ENCODE measurements at regions not wholly inside any gene's neighbourhood (a gene's known extent, or its start where the extent isn't known, plus 50 kb on each side); places are given as distances from the start of the nearest gene placed in this dataset.

DNA sequence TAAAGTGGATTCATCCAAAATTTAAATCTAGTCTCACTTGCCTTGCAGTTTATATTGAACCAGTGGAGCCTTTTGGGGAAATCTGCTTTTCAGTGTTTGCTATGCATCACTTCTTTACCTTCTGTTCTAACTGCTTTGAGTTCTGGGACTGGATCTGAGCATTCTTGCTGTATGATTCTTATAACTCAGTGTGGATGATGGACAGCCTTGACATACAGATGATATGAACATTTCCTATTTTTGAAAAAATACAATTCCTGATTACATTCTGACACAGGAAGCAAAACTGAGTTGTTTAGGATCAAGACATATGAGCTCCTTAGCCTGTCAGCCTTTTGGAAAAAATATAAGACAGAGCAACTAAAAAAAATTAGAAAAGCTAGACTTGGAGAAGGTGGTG is 115.2 kb downstream of the DISP1 start:
- TF ChIP-seq, protein P1, sequence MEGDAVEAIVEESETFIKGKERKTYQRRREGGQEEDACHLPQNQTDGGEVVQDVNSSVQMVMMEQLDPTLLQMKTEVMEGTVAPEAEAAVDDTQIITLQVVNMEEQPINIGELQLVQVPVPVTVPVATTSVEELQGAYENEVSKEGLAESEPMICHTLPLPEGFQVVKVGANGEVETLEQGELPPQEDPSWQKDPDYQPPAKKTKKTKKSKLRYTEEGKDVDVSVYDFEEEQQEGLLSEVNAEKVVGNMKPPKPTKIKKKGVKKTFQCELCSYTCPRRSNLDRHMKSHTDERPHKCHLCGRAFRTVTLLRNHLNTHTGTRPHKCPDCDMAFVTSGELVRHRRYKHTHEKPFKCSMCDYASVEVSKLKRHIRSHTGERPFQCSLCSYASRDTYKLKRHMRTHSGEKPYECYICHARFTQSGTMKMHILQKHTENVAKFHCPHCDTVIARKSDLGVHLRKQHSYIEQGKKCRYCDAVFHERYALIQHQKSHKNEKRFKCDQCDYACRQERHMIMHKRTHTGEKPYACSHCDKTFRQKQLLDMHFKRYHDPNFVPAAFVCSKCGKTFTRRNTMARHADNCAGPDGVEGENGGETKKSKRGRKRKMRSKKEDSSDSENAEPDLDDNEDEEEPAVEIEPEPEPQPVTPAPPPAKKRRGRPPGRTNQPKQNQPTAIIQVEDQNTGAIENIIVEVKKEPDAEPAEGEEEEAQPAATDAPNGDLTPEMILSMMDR (IDR thresholded peaks at IDR 0.05): no peak

DNA sequence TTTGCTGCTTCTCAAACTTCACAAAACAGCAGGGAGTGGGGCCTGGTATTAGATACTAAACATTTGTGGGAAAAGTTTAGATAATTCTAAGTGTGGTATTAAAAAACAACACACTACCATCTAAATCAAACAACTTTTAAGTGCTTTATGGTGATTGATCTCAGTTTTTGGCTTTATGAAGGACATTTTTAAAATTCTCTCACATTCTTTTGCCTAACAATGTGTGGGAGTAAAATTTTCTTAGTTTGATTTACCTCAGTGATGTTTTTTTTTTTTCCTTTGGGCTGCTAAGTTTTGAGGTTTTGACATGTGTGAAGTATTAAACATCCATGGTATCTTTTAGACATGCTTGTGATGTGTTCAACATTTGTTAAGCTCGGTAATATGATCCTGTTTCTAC is 116.2 kb downstream of the DISP1 start:
- TF ChIP-seq, protein P1 (IDR thresholded peaks at IDR 0.05): no peak
- ATAC-seq (ENCODE audit: low FRiP score) (no peak), DNase-seq (ENCODE audit: low spot score) (no peak)

More for the DNA sequence above, 115.2 kb downstream of the DISP1 start:
- DNase-seq (ENCODE audit: low spot score): no peak
- no peak for ATAC-seq (ENCODE audit: low FRiP score)

DNA sequence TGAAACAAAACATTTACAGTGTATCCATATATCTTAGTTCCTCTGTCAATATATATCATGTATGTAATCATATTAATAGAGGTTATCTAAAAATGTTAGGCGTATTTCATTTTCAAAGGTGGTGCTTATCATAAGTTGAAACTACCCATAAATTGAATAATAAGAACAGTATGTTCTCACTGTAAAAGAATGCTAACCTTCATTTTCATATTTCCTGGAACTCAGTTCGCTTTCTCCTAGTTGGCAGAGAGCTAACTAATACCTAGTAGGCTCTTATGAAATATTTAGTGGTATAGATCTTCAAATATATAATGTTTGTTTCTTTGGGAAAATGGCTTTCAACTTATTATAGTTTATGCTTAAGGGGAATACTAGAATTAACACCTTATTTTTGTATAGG is 118.4 kb downstream of the DISP1 start:
- ATAC-seq (ENCODE audit: low FRiP score) (no peak), DNase-seq (ENCODE audit: low spot score) (no peak)
- TF ChIP-seq, protein P1 (IDR thresholded peaks at IDR 0.05): no peak

DNA sequence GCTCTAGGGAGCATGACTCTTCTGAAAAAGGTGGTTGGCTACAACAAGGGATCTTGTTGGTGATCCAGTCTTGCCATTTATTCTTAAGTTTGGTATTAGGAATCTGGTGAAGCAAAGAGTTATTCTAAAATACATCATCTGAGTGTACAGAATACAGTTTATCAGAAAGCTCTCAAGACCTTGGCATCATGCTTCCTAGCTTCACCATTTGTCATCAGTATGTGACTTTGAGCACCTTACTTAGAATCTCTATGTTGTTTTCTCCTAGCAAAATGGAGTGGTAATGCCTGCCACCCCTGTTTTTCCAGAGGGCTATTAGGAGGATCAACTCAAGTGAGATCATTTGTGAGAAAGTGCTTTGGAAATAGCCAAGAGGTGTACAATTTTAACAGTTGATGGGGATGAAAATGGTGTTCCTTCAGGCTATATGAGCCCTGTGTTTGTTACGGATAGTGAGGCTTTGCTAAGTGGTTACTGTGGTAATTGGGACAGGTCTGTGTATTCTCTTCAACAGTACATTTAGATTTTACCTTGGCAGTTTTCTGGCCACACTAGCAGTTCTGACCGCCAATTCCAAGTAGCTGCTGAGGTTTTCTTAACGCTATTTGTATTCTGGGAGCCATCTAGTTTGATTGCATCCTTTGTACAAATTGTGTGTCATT is 120.5 kb downstream of the DISP1 start:
- TF ChIP-seq, protein P1 (IDR thresholded peaks at IDR 0.05): no peak
- ATAC-seq (ENCODE audit: low FRiP score) (no peak), DNase-seq (ENCODE audit: low spot score) (no peak)

DNA sequence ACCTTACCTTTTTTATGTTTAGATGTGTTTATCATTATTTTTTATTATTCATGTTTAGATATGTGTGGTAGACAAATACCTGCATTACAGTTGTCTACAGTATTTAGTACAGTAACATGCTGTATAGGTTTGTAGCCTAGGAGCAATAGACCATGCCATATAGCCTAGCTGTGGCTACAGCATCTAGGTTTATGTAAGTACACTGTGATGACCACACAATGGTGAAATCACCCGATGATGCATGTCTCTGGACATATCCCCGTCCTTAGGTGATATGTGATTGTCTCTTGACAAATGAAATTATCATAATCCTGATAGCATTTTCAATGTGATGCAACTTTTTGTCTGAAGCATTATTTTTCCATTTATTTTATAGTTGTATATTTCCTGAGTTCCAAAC is 121.2 kb downstream of the DISP1 start:
- ATAC-seq (ENCODE audit: low FRiP score) (no peak), DNase-seq (ENCODE audit: low spot score) (no peak)
- TF ChIP-seq, protein P1 (IDR thresholded peaks at IDR 0.05): no peak

DNA sequence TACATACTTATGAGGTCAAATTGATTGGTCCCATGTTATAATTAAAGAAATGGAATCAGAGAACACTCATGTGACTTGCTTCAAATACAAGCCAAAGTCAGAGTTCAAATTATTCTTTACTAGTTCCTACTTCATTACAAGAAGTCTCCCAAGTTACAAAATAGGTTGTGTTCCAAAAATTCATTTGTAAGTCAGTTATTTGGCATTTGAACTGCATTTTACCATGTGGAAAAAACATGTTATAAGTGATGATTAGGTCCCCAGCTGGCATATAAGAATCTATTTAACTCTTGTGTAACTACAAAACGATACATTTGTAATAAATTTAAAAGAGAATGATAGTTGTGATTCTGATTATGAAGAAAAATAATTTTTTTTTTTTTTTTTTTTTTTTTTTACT is 124.1 kb downstream of the DISP1 start:
- no peak for DNase-seq (ENCODE audit: low spot score)
- ATAC-seq (ENCODE audit: low FRiP score): no peak
- TF ChIP-seq, protein P1 (IDR thresholded peaks at IDR 0.05): no peak

DNA sequence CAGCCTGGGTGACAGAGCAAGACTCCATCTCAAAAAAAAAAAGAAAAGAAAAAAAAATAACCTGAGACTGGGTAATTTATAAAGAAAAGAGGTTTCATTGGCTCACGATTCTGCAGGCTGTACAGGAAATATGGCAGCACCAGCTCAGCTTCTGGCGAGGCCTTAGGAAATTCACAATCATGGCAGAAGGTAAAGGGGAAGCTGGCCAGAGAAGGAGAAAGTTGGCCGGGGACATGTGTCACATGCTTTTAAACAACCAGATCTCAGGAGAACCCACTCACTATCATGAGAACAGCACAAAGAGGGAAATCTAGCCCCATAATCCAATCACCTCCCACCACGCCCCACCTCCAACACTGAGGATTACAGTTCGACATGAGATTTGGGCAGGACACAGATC is 125.3 kb downstream of the DISP1 start:
- DNase-seq (ENCODE audit: low spot score): no peak
- TF ChIP-seq, protein P1 (IDR thresholded peaks at IDR 0.05): no peak
- ATAC-seq (ENCODE audit: low FRiP score): no peak
